ENCODE measurements at regions not wholly inside any gene's neighbourhood (a gene's known extent, or its start where the extent isn't known, plus 50 kb on each side); places are given as distances from the start of the nearest gene placed in this dataset.

DNA sequence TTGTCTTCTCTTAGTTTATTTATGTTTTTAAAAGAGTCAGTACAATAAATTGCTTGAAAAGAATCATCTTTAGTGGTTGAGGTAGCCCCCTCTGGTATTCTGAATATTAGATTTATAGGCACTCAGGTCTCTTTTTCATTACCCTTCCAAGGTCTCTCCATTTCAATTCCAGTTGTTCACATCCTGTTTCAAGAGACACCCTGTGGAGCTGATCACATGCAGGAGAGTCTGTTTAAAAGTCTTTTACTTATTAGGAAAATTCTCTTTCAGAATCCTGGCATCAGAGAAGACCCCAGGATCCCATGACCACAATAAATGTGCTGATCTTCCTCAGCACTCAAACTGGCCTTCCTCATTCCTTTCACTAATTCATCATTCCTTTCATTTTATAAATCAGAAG, 195.7 kb downstream of the ZIC4 start:
- no peak overlapping the region for H3K23ac ChIP-seq (ENCODE audit: low read depth, low read length, poor library complexity)
- H3K18ac ChIP-seq (ENCODE audit: low read length), result no peak overlapping the region

GRCh38 chr3:147201086-147201485, 205.3 kb downstream of the ZIC4 start:
- no peak overlapping the region for H3K14ac ChIP-seq (ENCODE audit: low read length)
- H3K4me2 ChIP-seq (ENCODE audit: insufficient read depth, low read length, poor library complexity, severe bottlenecking), result no peak overlapping the region
- H2BK15ac ChIP-seq (ENCODE audit: low read length), result no peak overlapping the region
- H2BK12ac ChIP-seq (ENCODE audit: low read length), result no peak overlapping the region
- no peak overlapping the region for H3K4ac ChIP-seq (ENCODE audit: low read length)
- H3K23ac ChIP-seq (ENCODE audit: low read depth, low read length, poor library complexity), result no peak overlapping the region
- no peak overlapping the region for H2BK5ac ChIP-seq (ENCODE audit: low read length)
- H3K4me3 ChIP-seq (ENCODE audit: low read length in 2 of 2), result no peak overlapping the region
- H4K91ac ChIP-seq (ENCODE audit: low read depth, low read length, poor library complexity), result no peak overlapping the region
- H3K4me1 ChIP-seq (ENCODE audit: control insufficient read depth in 2 of 2, insufficient read depth in 1 of 2, low read depth in 1 of 2, low read length in 2 of 2), result no peaks in the 10 kb centered on the region
- no peak for DNase-seq (ENCODE audit: low spot score)
- H3K36me3 ChIP-seq (replicated peaks in 1 of 2; ENCODE audit: control insufficient read depth in 2 of 2, insufficient read depth in 2 of 2, low read length in 2 of 2), result no peaks in the 10 kb centered on the region
- no CpG with 5 or more reads among the region's 5 CpGs for WGBS, 2 donors (ENCODE audit: extremely low coverage in 2 of 2, insufficient read length in 2 of 2, insufficient replicate concordance in 1 of 2)
- no peak overlapping the region for H4K8ac ChIP-seq (ENCODE audit: low read depth, low read length)
- H3K18ac ChIP-seq (ENCODE audit: low read length), result no peak overlapping the region
- H2AFZ ChIP-seq (ENCODE audit: low read length), result no peak overlapping the region
- no peak overlapping the region for H2AK5ac ChIP-seq (ENCODE audit: low read depth, low read length)
- no peaks in the 10 kb centered on the region for H3K79me1 ChIP-seq (ENCODE audit: low read depth, low read length)
- no peaks in the 10 kb centered on the region for H3K27me3 ChIP-seq (ENCODE audit: control insufficient read depth in 3 of 3, insufficient read depth in 3 of 3, low read depth in 1 of 3, low read length in 3 of 3)
- H2BK120ac ChIP-seq (ENCODE audit: low read depth, low read length), result no peak overlapping the region
- H3K27ac ChIP-seq (replicated peaks; ENCODE audit: low read length), result no peak overlapping the region
- H3K9me3 ChIP-seq (replicated peaks in 1 of 2; ENCODE audit: control insufficient read depth in 2 of 2, insufficient read depth in 1 of 2, low read depth in 1 of 2, low read length in 2 of 2), result peaks cover 0 to 2% of the 10 kb centered on the region in 2 donors
- no peak overlapping the region for H3K9ac ChIP-seq (ENCODE audit: low read depth, low read length, poor library complexity)

More for the DNA sequence above, 195.7 kb downstream of the ZIC4 start:
- Histone ChIP-seq H3K9me3 (replicated peaks in 1 of 2; ENCODE audit: control insufficient read depth in 2 of 2, insufficient read depth in 1 of 2, low read depth in 1 of 2, low read length in 2 of 2) (peaks cover 0 to under 1% of the 10 kb centered on the region in 2 donors), H3K14ac (ENCODE audit: low read length) (no peak overlapping the region), H2BK5ac (ENCODE audit: low read length) (no peak overlapping the region), H2BK12ac (ENCODE audit: low read length) (no peak overlapping the region), H3K4ac (ENCODE audit: low read length) (no peak overlapping the region), H3K4me1 (ENCODE audit: control insufficient read depth in 2 of 2, insufficient read depth in 1 of 2, low read depth in 1 of 2, low read length in 2 of 2) (peaks cover 0 to 2% of the 10 kb centered on the region in 2 donors), H3K79me1 (ENCODE audit: low read depth, low read length) (no peaks in the 10 kb centered on the region), H2AFZ (ENCODE audit: low read length) (no peak overlapping the region), H3K27me3 (ENCODE audit: control insufficient read depth in 3 of 3, insufficient read depth in 3 of 3, low read depth in 1 of 3, low read length in 3 of 3) (no peaks in the 10 kb centered on the region), H2AK5ac (ENCODE audit: low read depth, low read length) (no peak overlapping the region), H3K4me3 (ENCODE audit: low read length in 2 of 2) (no peak overlapping the region), H3K36me3 (replicated peaks in 1 of 2; ENCODE audit: control insufficient read depth in 2 of 2, insufficient read depth in 2 of 2, low read length in 2 of 2) (no peaks in the 10 kb centered on the region), H4K8ac (ENCODE audit: low read depth, low read length) (no peak overlapping the region), H3K4me2 (ENCODE audit: insufficient read depth, low read length, poor library complexity, severe bottlenecking) (no peak overlapping the region), H2BK120ac (ENCODE audit: low read depth, low read length) (no peak overlapping the region), H2BK15ac (ENCODE audit: low read length) (no peak overlapping the region), H3K9ac (ENCODE audit: low read depth, low read length, poor library complexity) (no peak overlapping the region), H3K27ac (replicated peaks; ENCODE audit: low read length) (no peak overlapping the region), H4K91ac (ENCODE audit: low read depth, low read length, poor library complexity) (no peak overlapping the region)
- no peak for DNase-seq (ENCODE audit: low spot score)

- Histone ChIP-seq H3K9ac (ENCODE audit: low read depth, low read length, poor library complexity) (no peak overlapping the region), H2BK12ac (ENCODE audit: low read length) (no peak overlapping the region)
Observed at GRCh38 chr3:147200545-147200944, 205.8 kb downstream of the ZIC4 start.

DNA sequence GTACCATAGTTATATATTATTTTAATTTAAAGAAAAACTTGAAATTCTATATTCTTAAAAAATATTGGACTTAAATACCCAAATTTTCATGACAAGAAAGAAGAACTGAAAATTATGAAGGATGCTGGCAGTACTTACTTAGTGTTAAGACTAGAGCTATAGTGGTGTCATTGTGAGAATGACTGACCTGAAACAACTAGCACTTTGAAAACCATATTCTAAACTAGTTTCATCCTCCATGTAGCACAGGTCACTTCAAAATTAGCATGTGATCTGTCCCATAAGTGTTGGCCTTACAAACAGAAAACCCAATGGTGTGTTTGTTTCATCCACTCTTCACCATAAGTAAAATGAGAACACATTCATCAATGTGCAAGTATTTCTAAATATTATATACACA, 208.6 kb downstream of the ZIC4 start:
- Histone ChIP-seq H2BK120ac (ENCODE audit: low read depth, low read length) (no peak overlapping the region), H2BK12ac (ENCODE audit: low read length) (no peak overlapping the region), H3K9ac (ENCODE audit: low read depth, low read length, poor library complexity) (no peak overlapping the region), H2AFZ (ENCODE audit: low read length) (no peak overlapping the region), H3K4me2 (ENCODE audit: insufficient read depth, low read length, poor library complexity, severe bottlenecking) (no peak overlapping the region), H3K4me3 (ENCODE audit: low read length in 2 of 2) (no peak overlapping the region), H4K91ac (ENCODE audit: low read depth, low read length, poor library complexity) (no peak overlapping the region), H3K4me1 (ENCODE audit: control insufficient read depth in 2 of 2, insufficient read depth in 1 of 2, low read depth in 1 of 2, low read length in 2 of 2) (no peaks in the 10 kb centered on the region), H3K14ac (ENCODE audit: low read length) (no peak overlapping the region), H3K27ac (replicated peaks; ENCODE audit: low read length) (no peak overlapping the region), H3K4ac (ENCODE audit: low read length) (no peak overlapping the region), H4K8ac (ENCODE audit: low read depth, low read length) (no peak overlapping the region), H3K79me1 (ENCODE audit: low read depth, low read length) (no peaks in the 10 kb centered on the region), H3K23ac (ENCODE audit: low read depth, low read length, poor library complexity) (no peak overlapping the region), H3K9me3 (replicated peaks in 1 of 2; ENCODE audit: control insufficient read depth in 2 of 2, insufficient read depth in 1 of 2, low read depth in 1 of 2, low read length in 2 of 2) (no peaks in the 10 kb centered on the region), H3K18ac (ENCODE audit: low read length) (no peak overlapping the region), H3K27me3 (ENCODE audit: control insufficient read depth in 3 of 3, insufficient read depth in 3 of 3, low read depth in 1 of 3, low read length in 3 of 3) (no peaks in the 10 kb centered on the region), H3K36me3 (replicated peaks in 1 of 2; ENCODE audit: control insufficient read depth in 2 of 2, insufficient read depth in 2 of 2, low read length in 2 of 2) (no peaks in the 10 kb centered on the region), H2BK5ac (ENCODE audit: low read length) (no peak overlapping the region), H2AK5ac (ENCODE audit: low read depth, low read length) (no peak overlapping the region), H2BK15ac (ENCODE audit: low read length) (no peak overlapping the region)
- DNase-seq (ENCODE audit: low spot score), result no peak

More at GRCh38 chr3:147200545-147200944, 205.8 kb downstream of the ZIC4 start:
- H4K8ac ChIP-seq (ENCODE audit: low read depth, low read length), result no peak overlapping the region
- no peaks in the 10 kb centered on the region for H3K79me1 ChIP-seq (ENCODE audit: low read depth, low read length)
- H3K9me3 ChIP-seq (replicated peaks in 1 of 2; ENCODE audit: control insufficient read depth in 2 of 2, insufficient read depth in 1 of 2, low read depth in 1 of 2, low read length in 2 of 2), result no peaks in the 10 kb centered on the region
- H2BK5ac ChIP-seq (ENCODE audit: low read length), result no peak overlapping the region
- no peak for DNase-seq (ENCODE audit: low spot score)
- WGBS, 2 donors (ENCODE audit: extremely low coverage in 2 of 2, insufficient read length in 2 of 2, insufficient replicate concordance in 1 of 2), result no CpG with 5 or more reads among the region's 4 CpGs
- H2BK120ac ChIP-seq (ENCODE audit: low read depth, low read length), result no peak overlapping the region
- no peak overlapping the region for H3K27ac ChIP-seq (replicated peaks; ENCODE audit: low read length)
- H2AK5ac ChIP-seq (ENCODE audit: low read depth, low read length), result no peak overlapping the region
- no peaks in the 10 kb centered on the region for H3K36me3 ChIP-seq (replicated peaks in 1 of 2; ENCODE audit: control insufficient read depth in 2 of 2, insufficient read depth in 2 of 2, low read length in 2 of 2)
- no peak overlapping the region for H3K23ac ChIP-seq (ENCODE audit: low read depth, low read length, poor library complexity)
- no peak overlapping the region for H2BK15ac ChIP-seq (ENCODE audit: low read length)
- H3K14ac ChIP-seq (ENCODE audit: low read length), result no peak overlapping the region
- no peak overlapping the region for H2AFZ ChIP-seq (ENCODE audit: low read length)
- H3K18ac ChIP-seq (ENCODE audit: low read length), result no peak overlapping the region
- no peak overlapping the region for H3K4me3 ChIP-seq (ENCODE audit: low read length in 2 of 2)
- H3K27me3 ChIP-seq (ENCODE audit: control insufficient read depth in 3 of 3, insufficient read depth in 3 of 3, low read depth in 1 of 3, low read length in 3 of 3), result no peaks in the 10 kb centered on the region
- H3K4me2 ChIP-seq (ENCODE audit: insufficient read depth, low read length, poor library complexity, severe bottlenecking), result no peak overlapping the region
- H3K4ac ChIP-seq (ENCODE audit: low read length), result no peak overlapping the region
- no peak overlapping the region for H4K91ac ChIP-seq (ENCODE audit: low read depth, low read length, poor library complexity)
- H3K4me1 ChIP-seq (ENCODE audit: control insufficient read depth in 2 of 2, insufficient read depth in 1 of 2, low read depth in 1 of 2, low read length in 2 of 2), result no peaks in the 10 kb centered on the region
